Keratinocyte (primary cell): ENCODE measurements at regions not wholly inside any gene's neighbourhood (a gene's known extent, or its start where the extent isn't known, plus 50 kb on each side); places are given as distances from the start of the nearest gene placed in this dataset.
A peak's percentile ranks its signal among the peaks of the same experiment; 100 is the strongest.

Source experiments
- DNase-seq: peaks from one replicate; pipeline ENCODE4 v3.0.0-alpha.2; 2011; ENCODE audit warnings: low read depth, missing footprints, low spot score
- FAIRE-seq: peaks from 2 replicates; lab custom pipeline; 2011; peaks lifted over from hg19 to GRCh38; lab: Jason Lieb, UNC
- H2AFZ ChIP-seq: 2 replicates; pipeline ENCODE4 v1.6.0; 2012; ENCODE audit warnings: low read length, control low read depth, inconsistent platforms; ENCODE audit not compliant: control insufficient read depth
- H3K27ac ChIP-seq: 2 replicates; pipeline ENCODE4 v1.5.1; 2011; ENCODE audit warnings: low read length; ENCODE audit not compliant: control insufficient read depth, insufficient read depth
- H3K27me3 ChIP-seq: 3 replicates; pipeline ENCODE4 v1.6.0; 2011; ENCODE audit warnings: low read length; ENCODE audit not compliant: control insufficient read depth, insufficient read depth; ENCODE audit errors: extremely low read depth
- H3K36me3 ChIP-seq, 2 experiments: 2 replicates in 1 of 2; 3 replicates in 1 of 2; pipeline ENCODE4 v1.5.1; 2011; ENCODE audit warnings: low read length in 2 of 2, mild to moderate bottlenecking in 1 of 2; ENCODE audit not compliant: control insufficient read depth in 2 of 2, insufficient read depth in 2 of 2; ENCODE audit errors: extremely low read depth in 1 of 2
- H3K4me1 ChIP-seq: 3 replicates; pipeline ENCODE4 v1.5.1; 2011; ENCODE audit warnings: low read length; ENCODE audit not compliant: control insufficient read depth, insufficient read depth; ENCODE audit errors: extremely low read depth
- H3K4me2 ChIP-seq: 3 replicates; pipeline ENCODE4 v1.6.0; 2011; ENCODE audit warnings: low read depth, low read length; ENCODE audit not compliant: control insufficient read depth, insufficient read depth; ENCODE audit errors: extremely low read depth
- H3K4me3 ChIP-seq, 3 experiments: fragments of 200-600 bp in 1 of 3; sonication (generic) in 1 of 3; 2 replicates in 2 of 3; 3 replicates in 1 of 3; pipeline ENCODE4 v1.5.1; 2011 to 2016; ENCODE audit warnings: low read length in 3 of 3, mild to moderate bottlenecking in 3 of 3, control low read depth in 2 of 3, inconsistent platforms in 1 of 3, low read depth in 1 of 3, mixed read lengths in 1 of 3, mixed run types in 1 of 3, moderate library complexity in 1 of 3; ENCODE audit not compliant: control insufficient read depth in 2 of 3, insufficient read depth in 2 of 3; ENCODE audit errors: extremely low read depth in 1 of 3
- H3K79me2 ChIP-seq: 2 replicates; pipeline ENCODE4 v1.6.0; 2012; ENCODE audit warnings: low read length; ENCODE audit not compliant: control insufficient read depth, insufficient read depth
- H3K9ac ChIP-seq: 3 replicates; pipeline ENCODE4 v1.6.0; 2011; ENCODE audit warnings: low read length; ENCODE audit not compliant: control insufficient read depth, insufficient read depth; ENCODE audit errors: extremely low read depth
- H3K9me1 ChIP-seq: 3 replicates; pipeline ENCODE4 v1.6.0; 2011; ENCODE audit warnings: low read length; ENCODE audit not compliant: control insufficient read depth, insufficient read depth; ENCODE audit errors: extremely low read depth
- H3K9me3 ChIP-seq: 2 replicates; pipeline ENCODE4 v1.5.1; 2012; ENCODE audit warnings: low read depth, low read length; ENCODE audit not compliant: control insufficient read depth
- H4K20me1 ChIP-seq: 3 replicates; pipeline ENCODE4 v1.6.0; 2011; ENCODE audit warnings: low read length; ENCODE audit not compliant: control insufficient read depth, insufficient read depth; ENCODE audit errors: extremely low read depth
- EZH2 ChIP-seq: IDR thresholded peaks from one replicate; pipeline ENCODE4 v1.6.1; 2012; ENCODE audit warnings: inconsistent platforms, mild to moderate bottlenecking, low read length, moderate library complexity
- dilution Hi-C: fragments of 300-500 bp; cut with MboI; formaldehyde crosslinking; loops from one replicate; pipeline ENCODE4 v1.7.0; 2020; ENCODE audit warnings: low sequenced_read_pairs; ENCODE audit not compliant: extremely low pct_ligation_motif_present
- TF ChIP-seq, protein P1 (sequence below), 3 experiments: IDR thresholded peaks in 1 of 3; conservative IDR thresholded peaks in 1 of 3; optimal IDR thresholded peaks in 1 of 3; 2 replicates in 2 of 3; 3 replicates in 1 of 3; pipeline versions ENCODE3 to v1.5.1; 2011; ENCODE audit warnings: low read length in 3 of 3, mild to moderate bottlenecking in 3 of 3, moderate library complexity in 2 of 3, control low read depth in 1 of 3, inconsistent platforms in 1 of 3; ENCODE audit not compliant: insufficient read depth in 2 of 3; ENCODE audit errors: extremely low read depth in 1 of 3

DNA sequence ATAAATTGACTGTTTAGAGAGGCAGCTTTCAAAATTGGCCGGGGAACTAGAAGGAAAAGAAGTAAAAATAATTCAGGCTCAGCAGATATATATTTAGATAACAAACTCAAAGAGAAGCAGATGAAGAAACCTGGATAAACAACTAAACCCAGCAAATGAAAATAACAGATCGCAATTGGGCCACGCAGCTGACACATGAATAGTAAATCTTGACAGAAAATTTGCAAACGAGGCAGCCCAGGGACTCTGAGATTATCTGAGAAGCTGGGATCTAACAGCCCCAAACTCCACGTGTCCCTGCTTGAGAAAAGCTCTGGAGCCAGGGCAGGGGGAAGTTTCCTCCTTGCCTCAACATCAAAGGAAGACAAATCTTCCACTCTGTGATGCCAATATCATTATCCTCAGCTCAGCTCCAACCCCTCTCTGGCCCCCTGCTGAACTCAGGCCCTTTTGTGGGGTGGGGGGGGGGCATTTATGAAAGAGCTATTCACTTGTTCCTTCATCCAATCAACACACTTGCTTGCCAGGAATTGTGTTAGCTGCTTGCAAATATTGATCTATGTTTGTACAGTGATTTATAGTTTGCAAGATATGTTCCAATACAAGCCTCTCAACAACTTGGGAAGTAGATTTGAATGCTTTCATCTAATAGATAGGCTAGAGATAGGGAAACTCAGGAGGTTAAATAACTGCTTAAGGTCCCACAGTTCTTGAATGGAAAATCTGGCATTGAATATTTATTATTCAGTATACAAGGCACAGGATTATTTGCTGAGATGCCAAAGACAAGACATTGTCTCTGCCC is 72.5 kb upstream of the C11orf87 start:
- no peaks in the 10 kb centered on the region for H3K79me2 ChIP-seq
- H2AFZ ChIP-seq = peak overlapping the region; percentile 25
- FAIRE-seq (no peak), DNase-seq (no peak)
- H3K36me3 ChIP-seq = no peaks in the 10 kb centered on the region
- H3K4me3 ChIP-seq = no peak overlapping the region
- no peak overlapping the region for H3K9ac ChIP-seq
- H3K4me1 ChIP-seq = no peaks in the 10 kb centered on the region
- dilution Hi-C loops = no loop called here
- no peaks in the 10 kb centered on the region for H3K9me3 ChIP-seq
- H3K27ac ChIP-seq = no peak overlapping the region
- H3K4me2 ChIP-seq = no peak overlapping the region
- no peak for TF ChIP-seq EZH2
- TF ChIP-seq, protein P1, sequence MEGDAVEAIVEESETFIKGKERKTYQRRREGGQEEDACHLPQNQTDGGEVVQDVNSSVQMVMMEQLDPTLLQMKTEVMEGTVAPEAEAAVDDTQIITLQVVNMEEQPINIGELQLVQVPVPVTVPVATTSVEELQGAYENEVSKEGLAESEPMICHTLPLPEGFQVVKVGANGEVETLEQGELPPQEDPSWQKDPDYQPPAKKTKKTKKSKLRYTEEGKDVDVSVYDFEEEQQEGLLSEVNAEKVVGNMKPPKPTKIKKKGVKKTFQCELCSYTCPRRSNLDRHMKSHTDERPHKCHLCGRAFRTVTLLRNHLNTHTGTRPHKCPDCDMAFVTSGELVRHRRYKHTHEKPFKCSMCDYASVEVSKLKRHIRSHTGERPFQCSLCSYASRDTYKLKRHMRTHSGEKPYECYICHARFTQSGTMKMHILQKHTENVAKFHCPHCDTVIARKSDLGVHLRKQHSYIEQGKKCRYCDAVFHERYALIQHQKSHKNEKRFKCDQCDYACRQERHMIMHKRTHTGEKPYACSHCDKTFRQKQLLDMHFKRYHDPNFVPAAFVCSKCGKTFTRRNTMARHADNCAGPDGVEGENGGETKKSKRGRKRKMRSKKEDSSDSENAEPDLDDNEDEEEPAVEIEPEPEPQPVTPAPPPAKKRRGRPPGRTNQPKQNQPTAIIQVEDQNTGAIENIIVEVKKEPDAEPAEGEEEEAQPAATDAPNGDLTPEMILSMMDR (optimal IDR thresholded peaks at IDR 0.05 in 1 of 3, IDR thresholded peaks at IDR 0.05 in 1 of 3, conservative IDR thresholded peaks at IDR 0.05 in 1 of 3; ENCODE audit: extremely low read depth in 1 of 3, insufficient read depth in 2 of 3, low read length in 3 of 3) = no peak
- H3K9me1 ChIP-seq = no peaks in the 10 kb centered on the region
- H3K27me3 ChIP-seq = no peaks in the 10 kb centered on the region
- no peaks in the 10 kb centered on the region for H4K20me1 ChIP-seq

DNA sequence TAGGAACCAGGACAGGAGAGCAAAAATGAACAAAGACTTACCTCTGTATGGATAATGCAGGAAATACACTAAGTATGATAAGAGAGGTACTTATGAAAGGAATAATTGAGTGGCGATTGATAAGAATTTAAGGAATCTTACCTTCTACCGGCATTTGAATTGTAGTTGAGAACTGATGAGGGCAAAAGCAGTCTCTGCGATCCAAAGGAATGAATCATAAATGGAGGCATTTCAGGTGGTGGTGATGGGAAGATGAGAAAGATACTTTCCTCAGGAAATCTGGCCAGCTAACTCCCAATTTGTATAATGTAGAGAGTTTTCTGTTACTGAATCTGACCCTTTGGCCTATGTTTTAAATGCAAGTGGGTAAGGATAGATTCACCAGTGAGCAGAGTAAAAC is 71.9 kb upstream of the C11orf87 start:
- Histone ChIP-seq H3K9ac (no peak overlapping the region), H2AFZ (no peak overlapping the region), H3K4me2 (no peak overlapping the region), H3K4me1 (no peaks in the 10 kb centered on the region), H3K27me3 (no peaks in the 10 kb centered on the region), H3K79me2 (no peaks in the 10 kb centered on the region), H3K27ac (no peak overlapping the region), H3K36me3 (no peaks in the 10 kb centered on the region), H4K20me1 (no peaks in the 10 kb centered on the region), H3K9me3 (no peaks in the 10 kb centered on the region), H3K4me3 (no peak overlapping the region), H3K9me1 (no peaks in the 10 kb centered on the region)
- dilution Hi-C loops = no loop called here
- TF ChIP-seq EZH2 = no peak
- TF ChIP-seq, protein P1 (optimal IDR thresholded peaks at IDR 0.05 in 1 of 3, IDR thresholded peaks at IDR 0.05 in 1 of 3, conservative IDR thresholded peaks at IDR 0.05 in 1 of 3; ENCODE audit: extremely low read depth in 1 of 3, insufficient read depth in 2 of 3, low read length in 3 of 3) = no peak
- no peak for DNase-seq
- FAIRE-seq = no peak
